HG02759 (cell line): ENCODE measurements at regions not wholly inside any gene's neighbourhood (a gene's known extent, or its start where the extent isn't known, plus 50 kb on each side); places are given as distances from the start of the nearest gene placed in this dataset.

ENCODE experiments used
- ATAC-seq: cut with Tn5 transposase; IDR thresholded peaks from one replicate; pipeline ENCODE4 v1.9.1; 2021; ENCODE audit warnings: mild to moderate bottlenecking, moderate library complexity; ENCODE audit not compliant: unreplicated experiment

GRCh38 chr4:14222377-14223029, 595.0 kb upstream of the BOD1L1 start:
- no peak for ATAC-seq

GRCh38 chr4:14223461-14223860, 595.9 kb upstream of the BOD1L1 start:
- no peak for ATAC-seq

GRCh38 chr4:14225688-14226207, 598.2 kb upstream of the BOD1L1 start:
- ATAC-seq: peak; percentile 64

- ATAC-seq: no peak
Observed at GRCh38 chr4:14233126-14233525, 605.6 kb upstream of the BOD1L1 start.

GRCh38 chr4:14234307-14234706, 606.8 kb upstream of the BOD1L1 start:
- ATAC-seq: no peak

- no peak for ATAC-seq
Observed at GRCh38 chr4:14236359-14236758, 608.8 kb upstream of the BOD1L1 start.

GRCh38 chr4:14237911-14238310, 610.4 kb upstream of the BOD1L1 start:
- no peak for ATAC-seq

GRCh38 chr4:14241574-14241973, 614.0 kb upstream of the BOD1L1 start:
- no peak for ATAC-seq

- ATAC-seq: no peak
Observed at GRCh38 chr4:14247767-14248166, 620.2 kb upstream of the BOD1L1 start.

- ATAC-seq: no peak
Observed at GRCh38 chr4:14249226-14249625, 621.7 kb upstream of the BOD1L1 start.

GRCh38 chr4:14254252-14254651, 626.7 kb upstream of the BOD1L1 start:
- ATAC-seq: peak; percentile 68

- no peak for ATAC-seq
Observed at GRCh38 chr4:14254926-14255325, 627.4 kb upstream of the BOD1L1 start.

- ATAC-seq: no peak
Observed at GRCh38 chr4:14257903-14258302, 630.4 kb upstream of the BOD1L1 start.

GRCh38 chr4:14259936-14260335, 632.4 kb upstream of the BOD1L1 start:
- ATAC-seq: no peak

- ATAC-seq: no peak
Observed at GRCh38 chr4:14260591-14260990, 633.1 kb upstream of the BOD1L1 start.

- ATAC-seq: no peak
Observed at GRCh38 chr4:14262221-14262620, 634.7 kb upstream of the BOD1L1 start.

GRCh38 chr4:14264437-14264836, 636.9 kb upstream of the BOD1L1 start:
- ATAC-seq: no peak

- no peak for ATAC-seq
Observed at GRCh38 chr4:14265651-14266050, 638.1 kb upstream of the BOD1L1 start.

- ATAC-seq: no peak
Observed at GRCh38 chr4:14267373-14268060, 640.0 kb upstream of the BOD1L1 start.

GRCh38 chr4:14269824-14270223, 642.3 kb upstream of the BOD1L1 start:
- peak; percentile 73 for ATAC-seq

- no peak for ATAC-seq
Observed at GRCh38 chr4:14272206-14272605, 644.7 kb upstream of the BOD1L1 start.

- no peak for ATAC-seq
Observed at GRCh38 chr4:14277505-14277904, 650.0 kb upstream of the BOD1L1 start.
